GM18517 (cell line): ENCODE measurements at regions not wholly inside any gene's neighbourhood (a gene's known extent, or its start where the extent isn't known, plus 50 kb on each side); places are given as distances from the start of the nearest gene placed in this dataset.
"Not testable (repeated sequence)": the region's sequence is repeated elsewhere in the genome, so short reads cannot be mapped to it uniquely, and the experiment has no call there.

Experiments used
- ATAC-seq: cut with Tn5 transposase; IDR thresholded peaks from one replicate; pipeline ENCODE4 v1.9.1; 2021; ENCODE audit warnings: mild to moderate bottlenecking, moderate library complexity; ENCODE audit not compliant: unreplicated experiment

DNA sequence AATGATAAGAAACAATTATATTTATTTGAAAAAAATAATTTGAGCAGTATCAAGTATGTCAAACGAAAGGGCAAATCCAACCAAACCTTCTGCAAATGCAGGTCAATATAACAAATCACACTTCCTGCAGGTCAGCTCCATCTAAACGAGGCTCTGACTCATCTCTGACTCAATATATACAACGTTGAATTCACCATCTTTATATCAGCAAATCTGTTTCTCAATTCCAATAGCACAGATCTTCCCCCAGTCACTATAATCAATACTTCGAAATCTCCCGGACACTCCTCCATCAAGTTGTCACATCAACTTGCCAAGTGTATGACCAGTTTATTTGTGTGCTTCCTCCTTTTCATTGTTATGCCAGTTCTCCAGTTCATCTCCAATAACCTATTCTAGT is 388.9 kb downstream of the ZEB2 start:
- no peak for ATAC-seq

DNA sequence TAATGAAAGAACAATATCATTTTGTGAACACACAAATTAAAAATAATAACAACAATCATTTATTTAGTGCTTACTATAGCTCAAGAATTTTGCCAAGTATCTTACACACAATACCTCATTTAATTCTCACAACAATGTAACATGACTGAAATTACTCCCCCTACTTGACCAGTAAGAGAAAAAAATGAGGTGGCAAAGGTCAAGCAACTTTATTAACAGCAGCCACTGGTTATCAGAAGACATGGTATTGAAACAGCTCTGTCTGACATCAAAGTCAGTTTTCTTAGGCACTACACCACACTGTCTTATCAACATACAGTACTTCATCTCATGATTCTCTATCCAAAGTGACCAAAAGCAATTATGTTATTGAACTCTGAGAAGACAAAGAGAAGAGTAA is 389.4 kb downstream of the ZEB2 start:
- no peak for ATAC-seq

DNA sequence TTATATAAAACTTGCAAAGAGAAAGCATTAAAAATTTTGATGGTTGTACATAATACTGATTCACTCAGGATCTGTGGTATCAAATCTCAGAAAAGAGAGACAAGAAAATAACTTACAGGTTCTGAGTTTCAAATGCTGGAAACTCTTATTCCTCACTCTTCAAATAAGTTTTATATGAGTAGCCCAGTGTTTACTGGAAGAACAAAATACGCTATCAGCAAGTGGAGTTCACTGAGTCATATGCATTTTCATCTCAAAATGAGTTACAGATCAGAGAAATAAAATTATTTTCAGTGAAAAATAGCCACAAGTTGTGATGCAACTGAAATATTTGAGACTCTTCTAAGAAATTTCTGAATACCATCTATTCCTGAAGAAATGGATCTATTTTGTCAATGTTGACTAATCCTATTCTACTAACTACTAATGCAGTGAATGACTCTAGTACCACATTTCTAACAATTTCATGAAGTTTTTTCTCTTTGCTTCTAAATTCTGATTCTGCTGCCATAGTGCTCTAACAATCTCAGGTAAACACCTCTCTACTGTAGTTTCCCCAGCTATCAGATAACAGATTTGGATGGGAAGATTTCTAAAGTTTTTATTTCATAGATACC is 391.7 kb downstream of the ZEB2 start:
- no peak for ATAC-seq

DNA sequence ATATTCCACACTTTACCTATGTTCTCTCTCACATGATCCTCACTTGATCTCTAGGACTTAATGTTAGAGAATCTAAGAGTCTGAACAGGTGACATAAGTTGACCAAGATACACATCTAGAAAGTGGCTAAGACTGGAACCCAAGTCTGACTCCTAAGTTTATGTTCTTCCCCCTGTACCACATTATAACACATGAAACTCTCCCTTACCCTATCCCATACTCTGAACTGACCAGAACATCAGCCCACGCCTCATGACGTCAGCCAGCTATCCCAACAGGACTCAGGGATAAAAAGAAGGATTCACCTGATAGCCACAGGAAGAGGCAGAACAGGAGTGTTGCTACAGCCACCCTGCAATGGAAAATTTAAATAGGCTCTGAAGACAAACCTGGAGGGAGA is 392.2 kb downstream of the ZEB2 start:
- no peak for ATAC-seq

DNA sequence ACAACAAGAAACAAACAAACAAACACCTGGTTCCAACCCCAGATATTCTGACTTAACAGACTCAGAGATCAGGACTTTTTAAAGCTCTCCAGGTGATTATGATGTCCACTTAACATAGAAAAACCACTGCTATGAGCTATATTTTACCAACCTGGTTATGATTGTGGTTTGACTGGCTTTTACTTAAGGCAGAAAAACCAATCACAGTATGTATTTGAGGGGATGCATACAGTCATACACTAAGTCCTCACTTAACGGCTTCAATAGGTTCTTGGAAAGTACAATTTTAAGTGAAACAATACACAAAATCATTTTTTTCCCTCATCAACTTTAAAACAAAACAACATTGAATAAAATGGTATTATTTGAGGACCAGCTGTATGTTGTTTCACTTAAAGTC is 393.6 kb downstream of the ZEB2 start:
- ATAC-seq = no peak

DNA sequence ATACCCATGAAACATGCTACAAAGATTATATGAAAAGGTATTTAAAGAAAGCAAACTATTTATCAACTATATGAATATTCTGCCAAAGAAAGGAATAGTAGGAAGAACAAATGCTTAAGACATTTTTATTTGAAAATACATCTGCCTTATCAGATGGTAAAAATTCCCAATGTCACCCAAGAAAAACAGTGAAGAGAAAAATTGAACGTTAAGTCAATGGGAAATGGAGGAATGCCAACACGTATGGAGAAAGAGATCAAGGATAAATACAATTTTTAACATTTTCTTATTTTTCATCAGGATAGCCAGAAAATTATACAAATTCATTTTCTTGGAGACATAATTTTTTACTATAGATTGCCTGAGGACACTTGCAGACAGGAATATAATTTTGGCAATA is 394.2 kb downstream of the ZEB2 start:
- no peak for ATAC-seq

DNA sequence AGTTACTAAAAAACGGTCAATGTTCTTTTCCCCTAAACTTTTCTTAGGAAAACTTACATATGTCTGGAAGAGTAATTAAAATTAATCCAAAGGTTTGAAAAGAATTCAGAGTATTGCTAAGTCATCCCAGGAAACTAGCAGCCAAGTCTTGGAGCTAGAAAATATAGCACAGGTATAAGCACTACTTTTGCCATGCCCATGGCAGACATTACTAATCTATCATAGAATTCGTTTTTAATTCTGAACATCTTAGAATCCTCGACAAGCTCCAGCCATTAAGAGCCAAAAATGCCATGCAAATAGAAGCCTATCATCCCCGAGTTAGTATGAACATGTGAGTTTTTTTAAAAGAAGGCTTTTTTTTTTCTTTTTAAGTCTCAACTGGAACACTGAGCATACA is 395.0 kb downstream of the ZEB2 start:
- no peak for ATAC-seq

DNA sequence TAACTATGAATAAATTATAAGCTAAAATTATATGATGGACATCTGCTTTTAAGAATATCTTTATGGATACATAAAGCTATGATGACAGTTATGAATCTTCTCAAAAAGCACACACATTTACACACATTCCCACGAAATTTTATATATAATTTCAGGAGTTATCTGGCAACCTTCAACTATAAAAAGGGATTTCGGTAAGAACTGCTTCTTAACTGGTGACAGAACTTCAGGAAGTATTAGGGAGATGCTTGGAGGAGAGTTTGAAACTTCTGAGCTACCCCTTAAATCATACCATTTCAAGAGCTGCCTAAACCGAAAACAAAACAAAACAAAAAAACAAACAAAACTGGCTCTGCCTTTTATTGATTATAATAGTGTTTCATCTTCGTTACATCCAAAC is 399.4 kb downstream of the ZEB2 start:
- ATAC-seq = no peak

DNA sequence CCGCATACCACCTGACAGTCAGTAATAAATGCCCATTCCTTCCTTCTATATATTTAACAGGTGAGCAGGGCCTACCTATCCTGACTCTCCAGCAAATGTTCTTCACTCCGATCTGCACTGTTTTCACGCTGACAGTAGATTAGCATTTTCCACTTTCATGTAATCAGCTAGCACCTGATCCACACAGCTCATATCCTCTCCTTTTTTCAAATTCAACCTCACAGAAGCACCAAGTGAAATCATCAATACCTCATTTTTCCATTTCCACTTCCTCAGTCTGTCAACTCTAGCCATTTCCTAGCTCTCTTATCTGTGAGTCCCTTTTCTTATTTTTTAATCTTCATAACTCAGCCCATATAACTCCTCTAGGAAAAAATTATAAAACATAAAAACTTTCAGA is 402.8 kb downstream of the ZEB2 start:
- no peak for ATAC-seq

DNA sequence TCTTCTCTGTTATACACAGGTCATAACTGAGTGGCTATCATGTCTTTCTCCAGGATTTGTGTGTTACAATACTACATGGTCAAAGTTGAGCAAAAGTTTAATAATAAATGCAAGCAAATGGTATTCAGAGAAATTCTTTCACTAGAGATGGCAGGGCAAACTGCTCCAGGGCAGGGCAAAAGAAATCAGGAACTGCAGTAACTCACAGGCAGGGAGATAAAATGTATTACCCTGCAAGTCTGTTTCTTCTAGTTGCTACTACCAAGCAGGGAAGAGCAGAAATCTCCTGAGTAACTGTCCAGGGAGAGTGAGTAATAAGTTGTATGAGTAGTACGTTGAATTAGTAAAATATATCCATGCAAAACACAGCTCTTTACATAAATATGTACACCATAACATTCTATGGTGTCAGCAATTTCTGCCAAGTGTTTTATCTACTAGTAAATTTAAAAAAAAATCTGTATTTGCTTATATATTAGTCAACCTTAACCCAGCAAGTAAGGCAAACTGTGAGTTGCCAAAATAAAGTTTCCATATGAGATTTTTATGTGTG is 404.1 kb downstream of the ZEB2 start:
- no peak for ATAC-seq

DNA sequence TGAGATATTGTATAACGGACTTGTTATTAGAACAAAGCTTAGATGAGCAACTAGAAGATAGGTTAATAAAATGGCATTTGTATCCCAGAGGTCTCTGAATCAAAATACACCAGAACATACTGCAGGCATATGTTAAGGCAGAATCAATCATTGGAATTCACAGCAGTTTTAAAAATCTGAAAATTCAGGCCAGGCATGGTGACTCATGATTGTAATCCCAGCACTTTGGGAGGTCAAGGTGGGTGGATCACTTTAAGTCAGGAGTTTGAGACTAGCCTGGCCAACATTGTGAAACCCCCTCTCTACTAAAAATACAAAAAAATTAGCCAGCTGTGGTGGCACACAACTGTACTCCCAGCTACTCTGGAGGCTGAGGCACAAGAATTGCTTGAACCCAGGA is 405.2 kb downstream of the ZEB2 start:
- ATAC-seq = no peak

DNA sequence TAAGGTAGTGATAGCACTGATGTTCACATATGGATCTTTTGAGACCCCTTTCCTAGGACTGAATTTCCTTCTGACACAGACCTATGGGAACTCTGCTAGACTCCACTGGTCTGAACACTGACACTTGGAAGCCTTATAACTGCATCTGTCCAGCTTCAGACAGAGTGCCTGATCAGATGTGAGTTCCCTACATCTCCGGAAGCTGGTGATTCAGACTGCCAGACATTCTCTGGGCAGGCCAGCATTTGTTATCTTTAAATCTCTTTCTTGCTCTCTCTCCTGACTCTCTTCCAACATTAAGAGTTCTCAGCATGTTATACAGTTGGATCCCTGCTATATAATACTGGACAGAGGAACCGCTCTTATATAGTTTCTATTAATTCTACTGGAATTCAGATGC is 408.5 kb downstream of the ZEB2 start:
- no peak for ATAC-seq

DNA sequence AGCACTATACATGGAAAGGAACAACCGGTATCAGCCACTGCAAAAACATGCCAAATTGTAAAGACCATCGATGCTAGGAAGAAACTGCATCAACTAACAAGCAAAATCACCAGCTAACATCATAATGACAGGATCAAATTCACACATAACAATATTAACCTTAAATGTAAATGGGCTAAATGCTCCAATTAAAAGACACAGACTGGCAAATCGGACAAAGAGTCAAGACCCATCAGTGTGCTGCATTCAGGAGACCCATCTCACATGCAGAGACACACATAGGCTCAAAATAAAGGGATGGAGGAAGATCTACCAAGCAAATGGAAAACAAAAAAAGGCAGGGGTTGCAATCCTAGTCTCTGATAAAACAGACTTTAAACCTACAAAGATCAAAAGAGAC is 413.8 kb downstream of the ZEB2 start:
- not testable (repeated sequence) for ATAC-seq

DNA sequence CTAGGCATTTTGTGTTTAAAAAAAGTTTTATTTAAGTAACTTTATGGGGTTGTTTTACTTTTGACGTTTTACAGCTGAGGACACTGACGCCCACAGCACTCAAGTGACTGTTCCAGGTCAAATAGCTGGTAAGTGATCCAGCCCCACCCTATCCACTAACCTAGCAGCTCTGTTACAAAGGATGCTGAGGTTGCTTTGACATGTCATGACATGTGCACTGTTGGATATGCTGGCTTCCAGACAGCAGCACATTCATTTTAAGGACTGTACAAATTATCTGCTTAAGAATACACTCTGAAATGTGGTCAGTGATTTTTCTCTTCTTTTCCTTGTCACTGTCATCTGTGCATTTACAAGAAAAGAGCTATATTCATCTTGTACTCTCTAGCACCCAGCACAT is 417.5 kb downstream of the ZEB2 start:
- ATAC-seq = no peak

DNA sequence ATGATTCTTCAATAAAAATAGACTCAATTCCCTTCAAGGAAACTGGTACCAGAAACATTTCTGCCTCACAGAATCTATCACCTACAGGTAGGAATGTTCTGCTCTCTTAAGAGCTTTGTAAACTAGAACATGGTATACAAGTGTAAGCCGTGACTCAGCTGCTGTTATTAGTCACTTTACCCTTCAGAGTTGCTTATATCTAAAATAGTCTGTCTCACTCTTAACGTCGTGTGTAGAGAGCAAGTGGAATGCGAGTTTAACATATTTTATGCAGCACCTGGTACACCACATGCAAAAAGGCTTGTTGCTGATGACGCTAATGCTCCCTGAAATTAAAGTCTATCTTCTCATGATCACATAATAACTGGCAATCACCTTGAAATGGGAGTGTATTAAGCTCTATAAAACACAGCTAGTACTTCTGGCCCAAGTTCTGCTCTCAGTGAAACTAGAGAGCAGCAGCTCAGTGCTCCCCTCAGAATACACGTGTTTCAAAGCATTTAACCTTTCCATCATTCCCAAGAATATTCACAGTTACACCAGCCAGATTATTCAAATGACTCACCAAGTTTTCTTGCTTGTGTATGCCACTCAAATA is 420.0 kb downstream of the ZEB2 start:
- no peak for ATAC-seq

DNA sequence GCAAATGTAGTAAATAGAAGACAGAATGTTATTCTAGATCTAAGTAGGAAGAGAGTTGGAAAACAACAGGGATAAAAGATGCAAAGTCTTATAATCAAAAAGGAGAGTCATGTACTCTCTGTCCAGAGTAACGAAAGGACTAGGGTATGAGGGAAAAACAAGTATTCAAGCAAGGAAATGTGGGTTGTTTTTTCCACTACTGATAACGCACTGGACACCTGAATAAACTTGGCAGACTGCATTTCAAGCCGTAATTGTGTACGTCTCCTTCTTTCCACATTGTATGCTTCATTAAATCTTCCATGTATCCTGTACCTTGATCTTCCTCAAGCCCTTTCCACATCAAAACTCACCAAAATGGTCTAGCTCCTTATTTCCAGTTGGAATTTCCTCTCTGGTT is 420.6 kb downstream of the ZEB2 start:
- ATAC-seq = no peak

DNA sequence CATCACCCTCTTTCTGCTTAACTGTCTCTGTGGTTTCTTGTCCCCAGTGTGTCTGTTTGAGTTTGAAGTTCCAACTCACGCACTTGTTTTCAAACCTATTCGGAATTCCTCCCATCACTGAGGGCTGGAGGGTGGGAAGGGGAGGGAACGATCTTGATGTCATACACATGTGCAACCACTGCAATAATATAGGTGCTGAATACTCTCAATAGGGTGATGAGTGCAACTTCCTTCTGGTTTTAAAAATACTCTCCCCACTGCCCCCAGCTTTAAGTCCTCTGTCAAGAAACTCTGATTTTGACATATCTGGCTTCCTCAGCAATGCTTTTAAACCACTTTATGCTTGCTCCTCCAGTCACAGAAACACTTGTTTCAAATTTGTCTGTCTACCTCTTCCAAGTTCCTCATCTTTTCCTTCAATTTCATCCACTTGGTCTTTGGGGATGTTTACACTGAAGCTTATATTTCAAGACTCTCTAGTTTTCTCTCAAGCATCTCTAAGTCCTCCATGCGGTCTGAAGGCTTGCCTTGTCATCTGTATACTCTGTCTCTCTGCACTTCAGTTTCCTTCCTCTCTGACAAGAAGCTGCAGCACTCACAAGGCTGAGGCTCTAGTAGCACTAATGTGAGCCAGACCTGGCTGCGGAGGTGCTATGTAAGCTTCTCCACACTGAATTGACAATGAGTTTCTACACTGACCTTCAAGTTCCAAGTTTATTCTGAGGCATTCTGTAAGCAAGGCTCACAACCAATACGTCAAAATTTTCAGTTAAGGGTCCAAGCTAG is 422.3 kb downstream of the ZEB2 start:
- no peak for ATAC-seq

DNA sequence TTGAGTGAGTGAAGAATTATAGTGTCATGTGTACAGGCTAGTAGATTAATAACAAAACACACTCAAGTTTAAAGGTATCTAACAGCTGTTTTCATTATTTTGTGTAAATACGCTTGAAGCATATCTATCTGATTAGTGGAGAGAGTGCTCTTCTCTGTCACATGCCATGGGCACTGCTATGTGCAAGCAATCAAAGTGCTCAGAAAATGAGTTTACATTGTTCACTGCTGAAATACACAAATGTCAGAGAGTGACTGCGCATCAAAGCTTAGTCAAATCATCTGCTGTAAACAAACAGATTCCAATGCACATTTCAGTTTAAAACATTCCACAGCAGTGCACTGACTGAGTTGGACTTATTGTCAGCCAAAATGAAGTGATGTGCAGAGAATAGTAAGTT is 423.4 kb downstream of the ZEB2 start:
- ATAC-seq = no peak

DNA sequence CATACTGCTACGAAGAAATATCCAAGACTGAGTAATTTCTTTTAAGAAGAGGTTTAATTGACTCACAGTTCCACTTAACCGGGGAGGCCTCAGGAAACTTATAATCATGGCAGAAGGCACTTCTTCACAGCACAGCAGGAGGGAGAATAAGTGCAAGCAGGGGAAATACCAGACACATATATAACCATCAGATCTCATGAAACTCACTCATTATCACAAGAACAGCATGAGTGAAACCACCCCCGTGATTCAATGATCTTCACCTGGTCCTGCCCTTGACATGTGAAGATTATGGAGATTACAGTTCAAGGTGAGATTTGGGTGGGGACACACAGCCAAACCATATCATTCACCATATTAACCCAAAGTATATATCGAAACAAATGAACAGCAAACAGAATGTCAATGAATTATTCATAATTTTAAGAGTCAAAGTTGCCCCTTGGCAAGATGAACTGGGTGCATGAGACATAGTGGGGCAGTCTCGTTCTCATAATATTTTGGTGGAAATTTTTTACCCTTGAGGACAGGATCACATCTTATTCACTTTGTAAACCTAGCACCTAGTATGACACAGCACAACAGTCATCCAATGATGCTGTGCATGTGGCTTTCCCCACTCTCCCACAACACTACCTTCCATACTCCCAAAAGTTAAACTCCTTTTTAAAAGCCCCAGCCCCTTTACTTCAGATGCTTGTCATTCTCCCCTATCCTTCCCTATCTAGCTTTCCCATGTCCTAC is 425.3 kb downstream of the ZEB2 start:
- ATAC-seq = no peak

DNA sequence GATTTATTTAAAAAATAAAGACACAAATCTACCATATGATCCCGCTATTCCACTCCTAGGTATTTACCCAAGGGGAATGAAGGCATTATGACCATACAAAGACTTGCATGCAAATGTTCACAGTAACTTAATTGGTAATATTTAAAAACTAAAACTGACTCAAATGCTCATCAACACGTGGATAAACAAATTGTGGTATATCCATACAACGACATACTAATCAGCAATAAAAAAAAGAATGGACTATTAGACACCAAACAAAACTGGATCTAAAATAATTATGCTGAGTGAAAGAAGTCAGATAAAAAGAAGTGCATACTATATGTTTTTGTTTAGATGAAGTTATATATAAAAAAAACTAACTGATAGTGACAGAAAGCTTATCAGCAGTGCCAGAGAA is 428.3 kb downstream of the ZEB2 start:
- no peak for ATAC-seq

DNA sequence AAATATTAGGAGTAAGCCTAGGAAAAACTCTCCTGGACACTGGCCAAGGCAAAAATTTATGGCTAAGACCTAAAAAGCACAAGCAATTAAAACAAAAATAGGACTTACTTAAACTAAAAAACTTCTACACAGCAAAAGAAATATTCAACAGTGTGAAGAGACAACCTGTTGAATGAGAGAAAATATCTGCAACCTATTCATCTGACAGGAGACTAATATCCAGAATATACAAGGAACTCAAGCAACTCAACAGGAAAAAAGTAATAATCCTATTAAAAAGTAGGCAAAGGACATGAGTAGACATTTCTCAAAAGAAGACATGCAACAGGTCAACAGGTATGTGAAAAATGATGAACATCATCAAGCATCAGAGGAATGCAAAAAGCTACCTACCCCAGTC is 431.1 kb downstream of the ZEB2 start:
- ATAC-seq = no peak

DNA sequence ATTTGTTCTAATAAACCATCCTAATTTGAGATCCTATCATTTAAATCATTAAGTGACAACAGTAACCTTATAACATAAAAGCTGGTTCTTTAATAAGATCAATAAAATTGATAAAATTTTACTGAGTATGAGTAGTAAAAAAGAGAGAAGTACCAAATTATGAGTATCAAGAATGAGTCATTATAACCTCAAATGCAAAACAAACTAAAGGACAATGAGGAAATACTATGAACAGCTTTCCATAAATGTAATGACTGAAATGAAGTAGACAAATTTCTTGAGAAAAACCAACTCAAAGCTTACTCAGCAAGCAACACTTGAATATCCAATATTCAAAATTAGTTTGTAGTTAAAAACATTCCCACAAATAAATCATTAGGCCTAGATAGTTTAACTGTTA is 433.0 kb downstream of the ZEB2 start:
- ATAC-seq = no peak
